IMR-90 (cell line): ENCODE measurements at regions not wholly inside any gene's neighbourhood (a gene's known extent, or its start where the extent isn't known, plus 50 kb on each side); places are given as distances from the start of the nearest gene placed in this dataset.

ENCODE experiments used
- CHD1 ChIP-seq: IDR thresholded peaks from 2 replicates; pipeline ENCODE4 v1.6.1; 2012; ENCODE audit warnings: low read depth, low read length, improper control_type of control experiment
- NFE2L2 ChIP-seq: fragments of 150-350 bp; IDR thresholded peaks from 2 replicates; pipeline ENCODE4 v1.6.1; 2016; ENCODE audit warnings: low read depth, mild to moderate bottlenecking, low read length
- POLR2A ChIP-seq: IDR thresholded peaks from 2 replicates; pipeline ENCODE4 v1.6.1; 2012; ENCODE audit warnings: mild to moderate bottlenecking, low read depth, low read length
- RFX5 ChIP-seq: IDR thresholded peaks from 2 replicates; pipeline ENCODE4 v1.8.0; 2012; ENCODE audit warnings: low read depth, mild to moderate bottlenecking, low read length, moderate library complexity
- USF2 ChIP-seq: fragments of 150-350 bp; IDR thresholded peaks from 2 replicates; pipeline ENCODE4 v1.6.1; 2017; ENCODE audit warnings: mild to moderate bottlenecking, antibody characterized with exemption, low read length, low read depth
- TF ChIP-seq, protein P1 (sequence below): conservative IDR thresholded peaks from 2 replicates; pipeline ENCODE4 v1.5.1; 2012; ENCODE audit warnings: mild to moderate bottlenecking, low read depth, low read length, improper control_type of control experiment

DNA sequence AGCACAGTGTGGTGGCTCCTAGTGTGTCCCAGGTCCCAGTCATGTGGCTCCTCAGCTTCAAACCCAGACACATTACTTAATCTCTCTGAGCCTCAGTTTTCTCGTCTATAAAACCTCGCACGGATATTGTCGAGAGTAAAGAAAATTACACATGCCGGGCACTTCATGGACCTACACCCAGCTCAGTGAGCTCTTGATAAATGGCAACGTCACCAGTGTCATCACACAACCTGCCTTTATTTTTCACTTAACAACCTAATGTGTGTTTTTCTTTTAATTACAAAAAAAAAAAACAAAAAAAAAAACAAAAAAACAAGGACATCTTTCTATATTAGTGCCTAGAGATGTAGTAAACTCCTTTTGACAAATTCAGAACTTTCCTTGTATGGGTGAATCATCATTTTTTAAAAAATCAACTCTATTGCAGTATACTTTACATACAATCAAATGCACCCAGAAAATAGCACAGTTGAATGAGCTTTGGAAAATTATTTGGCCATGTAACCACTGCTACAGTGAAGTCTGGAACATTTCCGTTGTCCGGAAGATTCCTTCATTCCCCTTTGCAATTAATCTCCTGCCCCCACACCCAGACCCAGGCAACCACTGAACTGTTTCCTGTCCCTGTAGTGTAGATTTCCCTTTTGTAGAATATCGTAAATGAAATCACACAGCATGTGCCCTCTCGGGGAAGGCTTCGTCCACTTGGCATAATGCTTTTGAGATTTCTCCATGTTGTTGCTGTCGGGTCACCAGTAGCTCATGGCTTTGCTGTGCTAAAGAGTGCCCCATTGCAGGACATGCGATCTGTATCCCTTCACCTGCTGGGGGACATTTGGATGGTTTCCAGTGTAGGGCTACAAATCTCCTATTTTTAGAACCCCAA lies 100.4 kb upstream of the LARP1 start:
- no peak for TF ChIP-seq POLR2A
- no peak for TF ChIP-seq USF2
- no peak for TF ChIP-seq NFE2L2
- TF ChIP-seq RFX5 = no peak
- TF ChIP-seq, protein P1, sequence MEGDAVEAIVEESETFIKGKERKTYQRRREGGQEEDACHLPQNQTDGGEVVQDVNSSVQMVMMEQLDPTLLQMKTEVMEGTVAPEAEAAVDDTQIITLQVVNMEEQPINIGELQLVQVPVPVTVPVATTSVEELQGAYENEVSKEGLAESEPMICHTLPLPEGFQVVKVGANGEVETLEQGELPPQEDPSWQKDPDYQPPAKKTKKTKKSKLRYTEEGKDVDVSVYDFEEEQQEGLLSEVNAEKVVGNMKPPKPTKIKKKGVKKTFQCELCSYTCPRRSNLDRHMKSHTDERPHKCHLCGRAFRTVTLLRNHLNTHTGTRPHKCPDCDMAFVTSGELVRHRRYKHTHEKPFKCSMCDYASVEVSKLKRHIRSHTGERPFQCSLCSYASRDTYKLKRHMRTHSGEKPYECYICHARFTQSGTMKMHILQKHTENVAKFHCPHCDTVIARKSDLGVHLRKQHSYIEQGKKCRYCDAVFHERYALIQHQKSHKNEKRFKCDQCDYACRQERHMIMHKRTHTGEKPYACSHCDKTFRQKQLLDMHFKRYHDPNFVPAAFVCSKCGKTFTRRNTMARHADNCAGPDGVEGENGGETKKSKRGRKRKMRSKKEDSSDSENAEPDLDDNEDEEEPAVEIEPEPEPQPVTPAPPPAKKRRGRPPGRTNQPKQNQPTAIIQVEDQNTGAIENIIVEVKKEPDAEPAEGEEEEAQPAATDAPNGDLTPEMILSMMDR = no peak
- TF ChIP-seq CHD1 = no peak
